ENCODE measurements at regions not wholly inside any gene's neighbourhood (a gene's known extent, or its start where the extent isn't known, plus 50 kb on each side); places are given as distances from the start of the nearest gene placed in this dataset.

- Mint-ChIP-seq H3K36me3 (no peaks in the 10 kb centered on the region), H3K4me3 (no peak overlapping the region), H3K27me3 (peaks cover 0 to 2% of the 10 kb centered on the region in 2 donors), H3K27ac (no peak overlapping the region), H3K9me3 (no peaks in the 10 kb centered on the region), H3K4me1 (ENCODE audit: low read depth in 2 of 2) (no peaks in the 10 kb centered on the region)
- DNase-seq (ENCODE audit: low spot score) = no peak
- no peak for ATAC-seq
Observed at GRCh38 chr2:16084274-16084673, 143.9 kb downstream of the MYCN start.

GRCh38 chr2:16082276-16082675 lies 141.9 kb downstream of the MYCN start:
- ATAC-seq (no peak), DNase-seq (ENCODE audit: low spot score) (no peak)
- Mint-ChIP-seq H3K27me3 (peaks cover 0 to 2% of the 10 kb centered on the region in 2 donors), H3K4me1 (ENCODE audit: low read depth in 2 of 2) (no peaks in the 10 kb centered on the region), H3K27ac (no peak overlapping the region), H3K4me3 (no peak overlapping the region), H3K9me3 (no peaks in the 10 kb centered on the region), H3K36me3 (no peaks in the 10 kb centered on the region)

DNA sequence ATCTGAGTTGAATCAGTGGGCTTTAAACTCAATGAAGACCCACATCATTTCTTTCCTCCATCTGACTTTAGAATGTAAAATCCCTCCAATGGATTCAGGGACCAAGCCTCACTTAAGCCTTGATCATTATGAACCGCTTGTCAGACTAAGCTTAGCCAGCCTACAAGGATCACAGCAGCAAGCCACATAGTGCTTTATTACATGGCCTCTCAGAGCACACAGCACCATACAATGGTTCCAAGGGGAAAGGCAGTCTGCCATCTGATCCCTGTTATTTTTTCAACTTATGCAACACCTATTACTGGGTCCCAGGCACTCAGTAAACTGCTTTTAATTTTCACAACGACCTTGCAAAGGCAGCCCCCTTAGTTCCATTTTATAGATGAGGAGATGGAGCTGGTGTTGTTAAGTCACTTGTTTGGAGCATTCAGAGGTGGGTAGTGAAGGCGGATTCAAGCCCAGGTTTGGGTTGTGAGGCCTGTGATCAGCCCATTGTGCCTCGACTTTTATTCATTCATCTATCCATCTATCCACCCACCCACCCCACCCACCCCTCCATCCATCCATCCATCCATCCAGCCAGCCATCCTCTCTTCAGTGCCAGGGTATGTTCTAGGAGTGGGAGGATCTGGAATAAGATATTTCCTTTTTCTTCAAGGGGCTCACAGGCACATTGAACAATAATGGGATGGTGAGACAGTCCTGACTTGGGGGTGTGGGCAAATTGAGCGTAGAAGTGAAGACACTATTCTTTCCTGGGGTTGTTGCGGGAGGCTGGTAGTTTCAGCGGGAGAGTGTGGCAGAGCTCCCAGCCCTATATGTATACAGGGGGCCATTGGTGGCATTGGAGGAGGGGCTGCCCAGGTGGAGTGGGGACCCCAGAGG lies 141.2 kb downstream of the MYCN start:
- no peak overlapping the region for H3K27ac Mint-ChIP-seq
- DNase-seq (ENCODE audit: low spot score) (no peak), ATAC-seq (no peak)
- no peaks in the 10 kb centered on the region for H3K9me3 Mint-ChIP-seq
- peaks cover 0 to 2% of the 10 kb centered on the region in 2 donors for H3K27me3 Mint-ChIP-seq
- no peaks in the 10 kb centered on the region for H3K36me3 Mint-ChIP-seq
- H3K4me3 Mint-ChIP-seq = no peak overlapping the region
- H3K4me1 Mint-ChIP-seq (ENCODE audit: low read depth in 2 of 2) = no peaks in the 10 kb centered on the region

- Mint-ChIP-seq H3K27me3 (peaks cover 0 to 2% of the 10 kb centered on the region in 2 donors), H3K4me1 (ENCODE audit: low read depth in 2 of 2) (no peaks in the 10 kb centered on the region), H3K9me3 (no peaks in the 10 kb centered on the region), H3K36me3 (no peaks in the 10 kb centered on the region), H3K27ac (no peak overlapping the region), H3K4me3 (no peak overlapping the region)
- DNase-seq (ENCODE audit: low spot score) (no peak), ATAC-seq (no peak)
Observed at GRCh38 chr2:16080516-16080915, 140.2 kb downstream of the MYCN start.

- ATAC-seq (no peak), DNase-seq (ENCODE audit: low spot score) (no peak)
- H3K4me1 Mint-ChIP-seq (ENCODE audit: low read depth in 2 of 2) = no peaks in the 10 kb centered on the region
- H3K9me3 Mint-ChIP-seq = no peaks in the 10 kb centered on the region
- no peak overlapping the region for H3K4me3 Mint-ChIP-seq
- H3K27me3 Mint-ChIP-seq = peaks cover 0 to 2% of the 10 kb centered on the region in 2 donors
- H3K36me3 Mint-ChIP-seq = no peaks in the 10 kb centered on the region
- H3K27ac Mint-ChIP-seq = no peak overlapping the region
Observed at GRCh38 chr2:16080071-16080470, 139.7 kb downstream of the MYCN start.

DNA sequence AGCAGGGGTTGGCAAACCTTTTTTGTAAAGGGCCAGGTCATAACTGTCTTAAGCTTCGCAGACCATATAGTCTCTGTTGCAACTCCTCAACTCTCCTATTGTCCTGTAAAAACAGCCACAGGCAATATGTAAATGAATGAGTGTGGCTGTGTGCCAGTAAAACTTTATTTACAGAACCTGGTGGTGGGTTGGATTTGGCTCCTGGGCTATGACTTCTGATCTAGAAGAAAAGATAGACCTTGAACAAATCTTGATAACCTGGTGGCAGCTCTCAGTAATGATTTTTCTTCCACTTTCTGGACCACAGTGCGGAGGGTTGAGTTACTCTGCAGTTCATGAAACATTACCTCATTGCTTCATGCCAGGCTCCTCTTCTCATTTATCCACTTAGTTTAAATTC lies 139.3 kb downstream of the MYCN start:
- peak in 1 of 2 donors; percentile 15 for ATAC-seq
- Mint-ChIP-seq H3K9me3 (no peaks in the 10 kb centered on the region), H3K36me3 (no peaks in the 10 kb centered on the region), H3K4me3 (no peak overlapping the region), H3K27ac (no peak overlapping the region), H3K27me3 (no peaks in the 10 kb centered on the region), H3K4me1 (ENCODE audit: low read depth in 2 of 2) (no peaks in the 10 kb centered on the region)
- DNase-seq (ENCODE audit: low spot score) = no peak

DNA sequence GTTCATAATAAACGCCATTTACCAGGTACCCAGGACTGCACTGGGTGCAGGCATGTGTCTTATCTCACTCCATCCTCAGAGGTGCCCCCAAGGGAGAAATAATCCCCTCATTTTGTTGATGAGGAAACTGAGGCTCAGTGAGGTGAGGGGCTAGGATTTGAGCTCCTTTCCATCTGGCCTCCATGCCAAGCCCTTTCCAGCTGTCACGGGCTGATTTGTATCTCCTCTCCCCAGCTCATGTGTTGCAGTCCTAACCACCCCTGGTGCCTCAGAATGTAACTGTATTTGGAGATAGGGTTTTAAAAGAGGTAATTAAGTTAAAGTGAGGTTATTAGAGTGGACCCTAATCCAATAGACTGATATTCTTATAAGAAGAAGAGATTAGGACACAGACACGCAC lies 137.3 kb downstream of the MYCN start:
- no peaks in the 10 kb centered on the region for H3K27me3 Mint-ChIP-seq
- H3K4me3 Mint-ChIP-seq = no peak overlapping the region
- no peaks in the 10 kb centered on the region for H3K36me3 Mint-ChIP-seq
- no peaks in the 10 kb centered on the region for H3K9me3 Mint-ChIP-seq
- DNase-seq (ENCODE audit: low spot score) (no peak), ATAC-seq (no peak)
- H3K27ac Mint-ChIP-seq = no peak overlapping the region
- H3K4me1 Mint-ChIP-seq (ENCODE audit: low read depth in 2 of 2) = no peaks in the 10 kb centered on the region

DNA sequence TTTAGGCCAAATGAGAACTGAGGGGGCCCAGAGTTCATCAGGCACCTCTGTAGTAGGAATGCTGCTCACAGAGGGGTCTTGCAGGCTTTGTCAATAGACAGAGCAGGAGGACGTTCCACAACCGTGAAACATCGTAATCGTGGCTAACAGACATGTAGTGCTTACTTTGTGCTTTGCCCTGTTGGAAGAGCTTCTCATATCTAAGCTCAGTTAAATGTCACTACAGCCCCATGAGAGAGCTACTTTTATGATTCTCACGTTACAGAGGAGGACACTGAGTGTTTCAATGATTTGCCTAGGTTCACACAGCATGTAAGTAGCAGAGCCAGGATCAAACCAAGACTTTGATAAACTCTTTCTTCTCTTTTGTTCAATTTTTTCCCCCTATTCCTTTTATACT lies 136.6 kb downstream of the MYCN start:
- no peaks in the 10 kb centered on the region for H3K4me1 Mint-ChIP-seq (ENCODE audit: low read depth in 2 of 2)
- no peak overlapping the region for H3K27ac Mint-ChIP-seq
- H3K4me3 Mint-ChIP-seq = no peak overlapping the region
- ATAC-seq = no peak
- no peaks in the 10 kb centered on the region for H3K9me3 Mint-ChIP-seq
- H3K27me3 Mint-ChIP-seq = no peaks in the 10 kb centered on the region
- no peak for DNase-seq (ENCODE audit: low spot score)
- no peaks in the 10 kb centered on the region for H3K36me3 Mint-ChIP-seq

- Mint-ChIP-seq H3K4me3 (no peak overlapping the region), H3K9me3 (no peaks in the 10 kb centered on the region), H3K27ac (no peak overlapping the region), H3K4me1 (ENCODE audit: low read depth in 2 of 2) (no peaks in the 10 kb centered on the region), H3K27me3 (no peaks in the 10 kb centered on the region), H3K36me3 (no peaks in the 10 kb centered on the region)
- ATAC-seq (no peak), DNase-seq (ENCODE audit: low spot score) (no peak)
Observed at GRCh38 chr2:16075045-16076012, 135.0 kb downstream of the MYCN start.

DNA sequence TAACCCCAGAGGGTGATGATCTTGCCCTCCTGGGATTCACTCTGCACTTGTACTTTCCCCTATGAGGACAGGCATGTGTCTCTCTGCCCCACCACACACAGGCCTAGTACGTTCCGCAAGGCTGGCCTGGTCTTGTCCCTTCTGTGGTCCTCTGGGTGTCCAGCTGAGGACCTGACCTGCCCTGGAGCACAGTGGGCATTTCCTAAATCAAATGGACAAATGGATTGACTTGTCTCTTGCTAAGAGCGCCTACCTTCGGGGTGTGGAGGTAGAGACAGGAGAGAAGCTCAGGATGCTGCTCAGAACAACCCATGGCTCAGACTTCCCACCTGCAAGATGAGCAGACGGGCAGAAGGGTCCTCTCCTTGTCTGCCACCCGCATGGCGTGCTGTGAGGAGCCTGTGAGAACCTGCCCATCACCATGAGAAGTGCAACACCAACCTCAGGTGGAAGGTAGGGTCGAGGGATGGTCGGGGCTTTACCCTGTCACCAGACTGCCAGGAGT lies 133.6 kb downstream of the MYCN start:
- Mint-ChIP-seq H3K4me3 (no peak overlapping the region), H3K27me3 (no peaks in the 10 kb centered on the region), H3K36me3 (no peaks in the 10 kb centered on the region), H3K27ac (no peak overlapping the region), H3K9me3 (no peaks in the 10 kb centered on the region), H3K4me1 (ENCODE audit: low read depth in 2 of 2) (no peaks in the 10 kb centered on the region)
- ATAC-seq = no peak
- DNase-seq (ENCODE audit: low spot score) = no peak

- Mint-ChIP-seq H3K4me1 (ENCODE audit: low read depth in 2 of 2) (no peaks in the 10 kb centered on the region), H3K9me3 (no peaks in the 10 kb centered on the region), H3K4me3 (no peak overlapping the region), H3K27ac (no peak overlapping the region), H3K36me3 (no peaks in the 10 kb centered on the region), H3K27me3 (no peaks in the 10 kb centered on the region)
- ATAC-seq (no peak), DNase-seq (ENCODE audit: low spot score) (no peak)
Observed at GRCh38 chr2:16073471-16073870, 133.1 kb downstream of the MYCN start.

DNA sequence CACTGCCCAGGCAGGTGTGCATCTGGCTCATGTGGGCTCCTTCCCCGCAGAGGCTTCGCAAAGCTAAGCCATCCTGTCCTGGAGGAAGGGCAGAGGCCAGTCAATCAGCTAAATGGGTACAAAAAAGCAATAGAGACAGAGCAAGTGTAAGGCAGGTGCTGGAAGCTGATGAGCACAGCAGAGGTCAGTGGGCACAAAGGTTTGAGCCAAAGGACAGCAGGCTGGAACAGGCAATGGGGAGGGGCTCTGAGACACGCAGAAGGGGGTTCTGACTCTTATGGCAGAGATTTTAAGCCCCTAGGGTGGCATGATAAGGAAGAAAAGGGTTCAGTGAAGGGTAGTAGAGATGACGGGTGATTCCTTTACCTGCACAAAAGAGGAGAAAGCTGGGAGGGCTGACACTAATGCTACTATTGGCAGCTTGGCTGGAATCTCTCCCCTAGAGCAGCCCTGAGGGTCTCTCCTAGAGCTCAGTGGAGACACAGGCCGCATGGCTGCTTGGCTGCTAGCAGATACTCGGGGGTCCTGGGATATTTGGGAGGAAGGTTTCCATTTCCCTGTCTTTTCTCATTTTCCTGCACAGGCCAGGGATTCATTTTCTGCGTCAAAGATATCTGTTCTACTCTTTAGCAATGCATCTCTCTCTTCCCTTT lies 132.4 kb downstream of the MYCN start:
- Mint-ChIP-seq H3K27ac (no peak overlapping the region), H3K4me1 (ENCODE audit: low read depth in 2 of 2) (no peaks in the 10 kb centered on the region), H3K4me3 (no peak overlapping the region), H3K27me3 (no peaks in the 10 kb centered on the region), H3K9me3 (no peaks in the 10 kb centered on the region), H3K36me3 (no peaks in the 10 kb centered on the region)
- DNase-seq (ENCODE audit: low spot score) = no peak
- peak in 1 of 2 donors; percentile 5 for ATAC-seq

DNA sequence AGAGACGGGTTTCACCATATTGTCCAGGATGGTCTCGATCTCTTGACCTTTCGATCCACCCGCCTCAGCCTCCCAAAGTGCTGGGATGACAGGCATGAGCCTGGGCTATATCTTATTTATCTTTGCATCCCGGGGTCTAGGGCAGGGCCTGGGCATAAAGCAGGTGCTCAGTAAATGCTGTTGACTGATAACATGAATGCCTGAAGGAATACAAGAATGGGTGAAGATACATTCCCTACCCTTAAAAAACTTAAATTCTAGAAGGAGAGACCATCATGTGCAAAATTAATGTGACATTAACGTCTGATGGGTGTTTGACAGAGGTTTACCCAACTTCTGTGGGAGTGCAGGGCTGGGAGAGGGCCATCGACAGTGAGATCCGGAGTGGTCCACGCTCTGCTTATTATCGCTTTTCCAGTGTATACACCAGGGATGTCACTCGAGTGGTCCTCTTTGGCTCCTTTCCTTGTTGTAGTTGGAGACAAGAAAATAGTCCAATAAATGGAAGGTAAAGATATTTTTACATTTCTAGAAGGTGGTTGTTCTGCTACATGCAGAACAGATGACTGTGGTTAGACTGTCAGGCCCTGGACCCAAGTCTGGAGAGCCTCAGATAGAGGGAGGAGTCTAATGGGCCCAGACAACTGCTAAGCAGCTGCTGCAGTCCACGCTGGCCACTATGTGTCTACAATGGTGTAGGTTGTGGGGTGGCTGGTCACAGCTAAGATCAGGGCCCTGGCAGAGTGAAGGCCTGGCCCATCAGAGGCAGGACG lies 131.7 kb downstream of the MYCN start:
- Mint-ChIP-seq H3K4me3 (no peak overlapping the region), H3K27ac (no peak overlapping the region), H3K4me1 (ENCODE audit: low read depth in 2 of 2) (no peaks in the 10 kb centered on the region), H3K9me3 (no peaks in the 10 kb centered on the region), H3K36me3 (no peaks in the 10 kb centered on the region), H3K27me3 (no peaks in the 10 kb centered on the region)
- no peak for DNase-seq (ENCODE audit: low spot score)
- ATAC-seq = peak in 1 of 2 donors; percentile 51
